Ishikawa (cell line): ENCODE measurements at regions not wholly inside any gene's neighbourhood (a gene's known extent, or its start where the extent isn't known, plus 50 kb on each side); places are given as distances from the start of the nearest gene placed in this dataset.

Source experiments
- EP300 ChIP-seq: IDR thresholded peaks from 2 replicates; pipeline ENCODE4 v1.6.1; 2012; ENCODE audit warnings: borderline replicate concordance
- MAX ChIP-seq: IDR thresholded peaks from 2 replicates; pipeline ENCODE4 v1.6.1; 2012
- RAD21 ChIP-seq: IDR thresholded peaks from 2 replicates; pipeline ENCODE4 v1.6.1; 2012; ENCODE audit warnings: low read depth
- TAF1 ChIP-seq: IDR thresholded peaks from 2 replicates; pipeline ENCODE4 v1.6.1; 2012; ENCODE audit warnings: low read depth, mild to moderate bottlenecking

- no peak for TF ChIP-seq MAX
- TF ChIP-seq RAD21: no peak
- TF ChIP-seq EP300: no peak
- no peak for TF ChIP-seq TAF1
These were observed 123.0 kb downstream of the CD83 start for GRCh38 chr6:14240411-14241166.
